NCI-H526 (cell line): ENCODE measurements at regions not wholly inside any gene's neighbourhood (a gene's known extent, or its start where the extent isn't known, plus 50 kb on each side); places are given as distances from the start of the nearest gene placed in this dataset.

Experiments
- DNase-seq, 2 experiments: peaks; one replicate each; lab custom pipeline; 2025; lab: John Stamatoyannopoulos, UW

DNA sequence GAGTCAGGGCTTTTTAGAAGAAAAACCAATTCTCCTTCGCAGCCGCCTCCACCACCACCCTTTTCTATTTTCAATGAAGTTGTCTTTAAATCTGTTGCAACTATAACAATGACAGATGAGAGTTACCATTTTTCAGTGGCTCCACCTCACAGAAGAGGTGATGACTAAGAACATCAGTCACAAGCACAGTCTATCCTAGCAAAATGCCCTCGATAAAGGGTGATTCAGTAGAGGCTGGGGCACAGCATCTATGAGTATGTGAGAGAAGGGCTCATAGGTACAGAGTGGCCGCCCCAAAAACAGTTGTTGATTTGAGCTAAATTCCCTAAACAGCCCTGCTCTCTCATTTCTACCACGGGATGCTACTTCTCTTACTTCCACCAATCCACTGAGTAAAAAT, 310.8 kb upstream of the MGAT5 start:
- no peak for DNase-seq

DNA sequence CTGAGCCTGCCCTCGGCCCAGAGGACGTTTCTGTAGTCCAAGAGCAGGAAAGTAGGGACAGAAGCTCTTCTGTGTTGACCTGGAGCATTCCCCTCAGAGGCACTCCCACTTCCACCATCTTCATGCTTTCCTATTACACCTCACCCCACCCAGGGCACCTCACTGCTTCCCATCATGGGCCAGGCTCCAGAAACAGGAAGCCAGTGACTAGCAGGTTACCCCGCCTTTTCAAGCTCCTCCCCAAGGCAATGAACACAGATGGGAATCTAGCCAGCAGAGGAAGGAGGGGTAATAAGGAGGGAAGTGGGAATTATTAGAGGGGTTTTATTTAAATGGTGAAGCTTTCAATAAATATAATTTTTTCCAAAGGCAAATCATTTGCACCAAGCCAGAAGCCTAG, 308.8 kb upstream of the MGAT5 start:
- no peak for DNase-seq

DNA sequence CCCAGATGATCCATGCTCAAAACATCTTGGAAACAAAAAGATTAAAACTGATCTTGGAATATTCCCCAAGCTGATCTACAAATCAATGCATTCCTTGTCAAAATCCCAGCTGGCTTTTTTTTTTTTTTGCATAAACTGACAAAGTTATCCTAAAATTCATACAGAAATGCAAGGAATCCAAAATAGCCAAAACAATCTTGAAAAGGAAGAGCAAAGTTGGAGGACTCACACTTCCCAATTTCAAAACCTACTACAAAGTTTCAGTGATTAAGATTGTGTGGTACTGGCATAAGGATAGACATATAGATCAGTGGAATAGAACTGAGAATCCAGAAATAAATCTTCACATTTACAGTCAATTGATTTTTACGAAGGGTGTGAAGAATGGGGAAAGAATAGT, 306.8 kb upstream of the MGAT5 start:
- no peak for DNase-seq

DNA sequence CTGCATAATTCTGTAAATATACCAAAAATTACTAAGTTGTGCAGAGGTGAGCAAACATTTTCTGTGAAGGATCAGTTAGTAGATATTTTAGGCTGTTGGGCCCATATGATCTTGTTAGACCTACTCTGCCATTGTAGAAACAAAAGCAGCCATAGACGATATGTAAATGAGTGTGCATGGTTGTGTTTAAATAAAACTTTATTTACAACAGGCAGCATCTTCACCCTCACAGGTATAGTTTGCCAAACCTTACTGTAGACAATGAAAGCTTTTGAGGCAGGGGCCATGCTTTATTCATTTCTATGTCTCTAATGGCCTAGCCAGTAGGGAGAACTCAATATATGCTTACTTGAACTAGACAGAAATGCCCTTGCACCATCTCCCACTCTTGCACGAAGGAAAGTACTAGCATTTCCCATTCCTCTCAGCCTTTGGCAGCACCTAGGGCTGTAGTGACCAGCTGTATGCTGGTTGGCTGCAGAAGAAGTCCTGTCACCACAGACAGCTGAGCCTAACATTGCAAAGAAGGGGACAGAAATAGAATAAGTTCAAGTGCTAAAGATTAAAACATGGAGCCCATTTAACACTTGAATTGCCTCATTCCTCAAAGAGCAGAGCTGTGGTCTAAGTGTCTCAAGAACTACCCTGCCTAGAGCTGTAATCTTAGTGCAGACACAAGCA, 305.1 kb upstream of the MGAT5 start:
- no peak for DNase-seq

DNA sequence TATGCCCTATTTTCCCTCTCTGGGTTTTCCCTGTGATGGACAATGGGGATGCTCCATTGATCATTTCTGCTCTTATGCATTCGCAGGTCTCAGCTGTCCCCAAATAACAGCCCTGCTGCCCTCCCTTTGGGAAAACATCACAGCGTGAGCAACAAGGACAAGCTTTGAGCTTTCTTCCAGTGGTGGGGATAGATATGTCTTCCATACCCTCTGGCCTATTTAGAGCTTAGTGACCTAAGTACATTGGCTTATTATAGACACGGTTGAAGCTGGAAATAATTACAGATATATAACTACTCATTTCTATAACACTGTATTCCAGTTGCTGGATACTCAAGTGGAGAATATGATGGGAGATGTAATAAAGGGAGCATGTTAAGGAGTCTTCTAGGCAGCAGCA, 304.3 kb upstream of the MGAT5 start:
- no peak for DNase-seq

DNA sequence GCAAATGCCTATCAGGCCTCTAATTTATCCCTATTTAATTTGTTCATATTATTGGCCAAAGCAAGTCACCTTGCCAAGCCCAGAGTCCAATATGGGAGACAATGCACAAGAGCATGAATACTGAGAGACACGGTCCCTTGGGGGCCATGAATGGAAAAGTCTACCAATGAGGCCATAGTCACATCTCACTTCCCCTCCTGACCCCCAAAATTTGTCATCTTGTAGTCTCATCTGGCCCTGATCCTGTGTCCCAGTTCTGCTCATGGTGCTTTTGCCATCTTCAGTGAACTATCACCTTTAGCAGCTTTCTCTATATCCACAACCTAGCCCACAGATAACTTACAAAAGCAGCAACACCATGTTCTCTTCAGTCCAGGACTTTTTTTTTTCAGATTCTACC, 302.7 kb upstream of the MGAT5 start:
- DNase-seq: no peak

DNA sequence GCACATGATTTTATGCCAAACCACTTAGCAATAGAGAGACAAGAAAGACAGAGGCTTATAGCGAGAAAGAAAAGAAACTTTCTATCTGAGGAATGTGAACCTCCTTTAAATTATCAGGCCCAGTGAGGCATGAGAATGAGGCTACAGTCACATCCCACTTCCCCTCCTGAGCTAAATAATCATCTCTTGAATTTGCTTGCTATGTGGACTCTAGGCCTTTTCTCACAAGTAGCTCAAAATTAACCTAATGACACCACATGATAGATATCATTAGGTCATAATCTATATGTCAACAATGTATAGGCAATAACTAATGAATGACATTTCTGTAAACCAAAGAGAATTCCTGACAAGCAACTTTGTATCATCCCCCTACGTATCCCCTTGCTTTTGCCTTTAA, 301.5 kb upstream of the MGAT5 start:
- no peak for DNase-seq

DNA sequence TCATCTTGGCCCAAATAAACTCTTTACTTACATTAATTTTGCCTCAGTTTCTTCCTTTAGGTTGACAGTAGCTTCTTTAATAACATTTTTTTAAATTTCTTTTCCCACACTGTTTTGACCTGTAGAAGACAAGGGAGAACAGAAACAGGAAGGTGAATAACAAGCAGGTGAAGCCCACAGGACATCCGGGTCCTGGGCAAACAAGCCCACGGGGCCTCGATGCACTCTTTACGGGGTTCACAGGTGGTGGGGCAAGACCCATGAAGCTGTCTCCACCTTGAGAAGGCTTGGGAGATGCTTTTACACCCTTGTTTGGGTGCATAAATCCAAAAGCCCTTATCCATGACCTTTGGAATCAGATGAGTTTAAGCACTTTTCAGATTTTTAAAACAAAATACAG, 301.0 kb upstream of the MGAT5 start:
- no peak for DNase-seq

DNA sequence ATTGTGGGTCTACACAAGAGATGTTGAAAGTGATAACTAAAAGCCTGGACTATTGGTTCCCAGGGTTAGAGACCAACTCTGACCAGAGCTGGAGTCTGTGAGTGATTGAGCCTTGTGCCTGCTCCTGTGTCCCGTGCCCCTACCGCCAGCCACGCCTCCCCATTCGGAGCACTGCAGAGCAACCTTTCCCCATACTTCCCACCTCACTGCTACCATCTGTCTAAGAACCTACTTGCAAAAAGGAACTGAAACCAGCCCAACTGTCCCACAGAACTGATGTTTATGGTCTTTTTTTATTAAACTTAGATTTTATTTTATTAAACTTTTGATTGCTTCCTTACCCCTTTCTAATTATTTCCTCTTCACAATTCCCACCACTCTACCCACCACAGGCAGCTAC, 300.3 kb upstream of the MGAT5 start:
- DNase-seq: no peak

DNA sequence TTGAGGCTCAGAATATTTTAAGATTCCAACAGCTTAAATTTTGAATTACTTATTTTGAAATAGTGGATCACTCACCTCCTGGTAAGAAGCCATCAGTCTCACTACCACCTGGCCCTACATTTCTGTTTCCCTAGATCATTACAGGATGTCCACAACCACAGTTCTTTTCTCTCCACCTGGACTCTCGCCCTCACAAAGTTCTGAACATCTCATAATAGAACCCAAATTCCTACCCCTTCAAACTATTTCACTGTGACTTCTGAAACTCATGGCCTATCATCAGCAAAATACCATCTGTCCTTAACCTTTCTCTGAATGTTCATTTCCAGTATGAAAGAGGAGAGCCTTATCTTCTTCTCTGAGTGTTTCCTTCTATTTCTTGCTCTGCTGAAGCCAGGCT, 299.2 kb upstream of the MGAT5 start:
- DNase-seq: no peak

DNA sequence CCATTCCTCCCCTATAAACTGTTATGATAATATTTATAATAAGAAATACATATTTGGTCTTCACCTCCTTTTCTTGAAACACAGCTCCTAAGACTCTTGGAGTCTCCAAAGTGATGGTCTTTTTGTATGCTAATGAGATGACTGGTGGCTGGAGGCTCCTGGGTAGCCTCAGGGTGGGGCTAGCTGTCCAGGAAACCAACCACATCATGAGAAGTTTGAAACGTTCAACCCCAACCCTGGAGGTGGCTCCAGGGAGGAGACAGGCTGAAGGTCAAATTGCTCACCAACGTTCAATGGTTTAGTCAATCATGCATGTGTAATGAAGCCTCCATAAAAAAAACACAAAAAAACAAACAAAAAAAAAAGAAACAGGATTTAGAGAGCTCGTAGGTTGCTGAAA, 298.7 kb upstream of the MGAT5 start:
- DNase-seq: no peak

DNA sequence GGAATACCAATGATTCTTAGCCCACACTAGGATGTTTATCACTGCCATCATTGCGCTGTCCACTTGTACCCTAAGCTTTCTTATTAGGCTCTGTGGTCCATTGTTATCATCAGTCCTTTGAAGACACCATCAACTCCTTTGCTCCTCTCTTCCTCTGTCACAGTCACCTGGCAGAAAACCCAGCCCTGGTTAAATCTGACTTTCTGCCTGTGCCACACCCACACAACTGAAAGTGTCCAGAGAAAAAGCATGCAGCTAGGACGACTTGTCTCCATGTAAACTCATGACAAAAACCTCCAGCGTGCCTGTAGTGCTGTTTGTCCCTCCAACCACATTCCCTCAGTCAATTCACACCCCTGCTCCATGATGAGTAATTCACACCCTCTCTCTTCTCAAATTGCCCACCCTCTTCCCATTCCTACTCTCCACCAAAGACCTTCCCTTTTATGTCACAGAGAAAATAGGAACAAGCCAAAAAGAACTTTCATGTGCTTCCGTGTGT, 297.4 kb upstream of the MGAT5 start:
- no peak for DNase-seq

DNA sequence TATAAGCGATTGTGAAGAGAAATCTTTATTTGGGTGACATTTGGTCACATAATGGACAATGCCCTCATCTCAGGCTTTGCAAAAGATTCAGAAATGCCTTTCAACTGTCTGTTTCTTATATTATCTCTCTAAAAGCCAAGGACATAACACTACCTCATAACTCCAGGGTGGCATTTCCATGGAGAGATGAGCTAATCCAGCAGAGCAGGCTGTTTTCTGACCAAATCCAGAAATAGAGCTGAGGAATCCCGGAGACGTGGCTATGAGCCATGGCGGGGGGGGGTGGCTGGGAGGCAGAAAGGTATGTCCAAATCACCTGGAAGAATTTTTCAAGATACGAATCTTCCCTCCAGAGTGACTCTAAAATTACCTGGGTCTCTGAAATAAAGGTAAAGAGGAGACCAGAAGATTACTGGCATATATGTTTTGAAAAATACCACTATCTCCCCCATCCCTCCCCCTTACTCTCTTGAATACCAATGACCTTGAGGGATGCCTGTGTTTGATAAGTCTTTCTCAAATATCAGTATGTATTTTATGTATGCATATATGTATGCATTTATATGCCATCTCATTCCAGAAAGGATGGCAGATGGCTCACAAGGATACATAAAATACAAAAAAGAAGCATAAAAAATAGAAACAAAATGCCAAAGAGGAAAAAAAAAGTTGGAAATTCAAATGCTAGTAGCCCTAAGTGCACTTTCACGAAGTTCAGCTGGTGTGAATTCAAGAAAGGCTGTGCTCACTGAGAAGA, 296.0 kb upstream of the MGAT5 start:
- DNase-seq: no peak

DNA sequence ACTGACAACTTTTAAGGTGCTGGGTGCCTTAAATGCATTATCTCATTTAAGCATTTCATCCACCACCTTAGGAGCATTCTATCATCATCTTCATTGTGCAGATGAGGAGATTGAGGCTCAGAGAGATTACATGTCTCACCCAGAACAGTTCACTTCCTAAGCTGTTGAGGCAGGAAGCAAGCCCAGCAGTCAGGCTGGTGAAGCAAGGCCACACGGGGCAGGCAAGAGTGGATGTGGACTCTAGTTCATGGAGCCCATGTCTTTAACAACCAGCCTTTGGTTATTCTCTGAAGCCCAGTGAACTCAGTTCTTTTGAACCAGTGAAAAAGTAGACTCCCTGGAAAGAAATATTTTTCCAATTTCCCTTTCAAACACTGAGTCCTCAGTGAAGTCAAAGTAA, 294.8 kb upstream of the MGAT5 start:
- no peak for DNase-seq

DNA sequence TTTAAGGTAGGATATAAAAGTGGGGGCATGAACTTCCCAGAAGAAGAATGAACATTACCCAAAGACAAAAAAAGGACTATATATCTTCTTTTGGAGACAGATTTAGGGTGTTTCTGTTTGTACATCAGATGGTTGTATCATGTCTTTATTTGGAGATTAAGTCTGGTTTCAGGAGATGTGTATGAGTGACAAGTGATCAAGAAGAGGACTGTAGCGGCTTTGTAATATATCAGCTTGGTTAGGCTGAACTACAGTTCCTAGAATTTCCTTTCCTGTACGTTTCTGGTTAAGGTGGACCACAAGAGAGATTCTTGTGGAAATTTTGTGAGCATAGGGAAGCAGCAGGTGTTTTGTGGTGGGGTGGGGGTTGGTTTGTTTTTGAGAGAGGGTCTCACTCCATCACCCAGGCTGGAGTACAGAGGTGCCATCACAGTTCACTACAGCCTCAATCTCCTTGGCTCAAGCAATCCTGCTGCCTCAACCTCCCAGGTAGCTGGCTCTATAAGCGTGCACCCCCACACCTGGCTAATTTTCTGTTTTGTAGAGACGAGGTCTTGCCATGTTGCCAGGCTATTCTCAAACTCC, 287.1 kb upstream of the MGAT5 start:
- DNase-seq: no peak

DNA sequence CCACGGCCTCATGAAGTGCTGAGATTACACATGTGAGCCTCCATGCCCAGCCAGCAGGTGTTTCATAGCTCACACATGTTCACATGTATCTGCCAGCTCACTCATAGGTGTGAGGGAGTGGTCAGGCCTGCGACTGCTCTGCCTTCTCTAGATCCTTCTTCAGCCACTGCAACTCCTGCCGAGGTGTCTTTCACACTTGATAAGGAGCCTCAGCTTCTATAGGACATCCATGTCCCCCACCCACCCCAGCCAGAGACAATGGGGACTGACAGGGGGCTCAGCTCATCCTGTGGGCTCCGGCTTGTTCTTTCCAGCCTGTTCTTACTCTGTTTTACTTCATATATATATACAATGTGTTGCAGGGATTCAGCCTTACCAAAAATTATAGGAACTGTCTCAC, 286.5 kb upstream of the MGAT5 start:
- DNase-seq: no peak

DNA sequence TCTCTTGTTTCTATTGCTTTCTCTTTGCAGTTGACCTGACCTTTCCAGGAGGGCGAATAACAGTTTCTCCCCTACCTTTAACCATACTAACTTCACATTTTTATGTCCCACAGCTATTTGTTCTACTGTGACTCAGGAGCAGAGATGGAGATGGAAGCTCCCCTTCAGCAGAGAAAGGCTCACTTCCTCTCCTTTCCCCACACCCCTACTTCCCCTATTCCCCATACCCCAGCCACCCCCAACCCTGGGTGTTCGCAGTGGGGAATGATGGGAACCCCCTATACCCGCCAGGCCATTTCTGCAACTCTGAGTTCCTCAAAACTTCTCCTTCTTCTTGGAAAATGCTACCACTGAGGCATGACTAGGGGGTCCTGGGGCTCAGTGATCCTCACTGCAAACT, 285.4 kb upstream of the MGAT5 start:
- no peak for DNase-seq

DNA sequence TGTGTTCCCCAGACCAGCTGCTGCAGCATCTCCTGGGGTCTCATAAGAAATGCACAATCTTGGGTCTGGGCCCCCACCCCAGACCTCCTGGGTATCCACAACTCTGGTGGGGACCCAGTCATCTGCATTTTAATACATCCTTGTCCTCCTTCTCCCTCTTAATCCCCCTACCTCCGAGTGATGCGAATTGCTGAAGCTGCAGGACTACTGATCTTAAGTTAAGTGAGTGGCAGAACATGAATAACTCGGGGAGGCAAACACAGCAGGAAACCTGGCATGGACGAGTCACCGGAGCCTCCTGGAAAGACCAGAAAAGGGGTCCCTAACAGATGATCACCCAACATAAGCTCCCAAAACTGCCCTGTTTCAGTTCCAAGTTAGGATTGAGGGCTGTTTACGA, 283.2 kb upstream of the MGAT5 start:
- no peak for DNase-seq

DNA sequence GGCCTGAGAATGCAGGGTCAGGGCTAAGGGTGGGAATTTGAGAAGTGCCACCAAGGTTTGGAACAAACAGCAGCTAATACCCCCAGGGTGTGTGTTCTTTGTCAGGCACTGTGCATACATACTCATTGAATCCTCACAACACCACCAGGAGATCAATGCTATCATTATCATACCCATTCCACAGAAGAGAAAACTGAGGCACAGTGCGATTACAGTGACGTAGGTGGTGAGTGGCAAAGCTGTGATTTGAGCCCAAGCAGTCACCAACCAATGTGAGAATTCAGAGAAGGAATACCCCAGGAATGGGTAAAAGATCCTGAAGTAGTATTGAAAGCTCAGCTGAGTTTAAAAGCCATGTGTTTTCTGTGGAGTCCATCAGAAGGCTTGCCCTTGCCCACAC, 281.6 kb upstream of the MGAT5 start:
- no peak for DNase-seq

DNA sequence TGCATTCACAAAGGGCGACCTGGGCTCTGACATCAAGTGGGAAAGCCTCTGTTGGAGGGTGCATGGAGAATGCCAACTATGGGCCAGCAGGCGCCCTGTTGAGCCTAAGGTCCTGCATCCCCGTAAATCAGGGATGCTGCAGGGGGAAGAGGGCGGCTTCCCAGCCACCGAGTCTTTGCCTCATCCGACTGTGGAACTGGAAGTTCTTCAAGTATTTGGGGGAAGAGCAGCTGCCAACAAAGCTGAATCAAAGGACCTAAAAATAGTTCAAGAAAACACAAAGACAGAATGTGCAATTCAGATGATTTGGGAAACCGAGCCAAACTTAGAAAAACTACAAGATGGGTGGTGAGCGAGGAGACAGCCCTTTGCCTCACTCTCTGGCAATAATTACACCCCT, 281.1 kb upstream of the MGAT5 start:
- no peak for DNase-seq

DNA sequence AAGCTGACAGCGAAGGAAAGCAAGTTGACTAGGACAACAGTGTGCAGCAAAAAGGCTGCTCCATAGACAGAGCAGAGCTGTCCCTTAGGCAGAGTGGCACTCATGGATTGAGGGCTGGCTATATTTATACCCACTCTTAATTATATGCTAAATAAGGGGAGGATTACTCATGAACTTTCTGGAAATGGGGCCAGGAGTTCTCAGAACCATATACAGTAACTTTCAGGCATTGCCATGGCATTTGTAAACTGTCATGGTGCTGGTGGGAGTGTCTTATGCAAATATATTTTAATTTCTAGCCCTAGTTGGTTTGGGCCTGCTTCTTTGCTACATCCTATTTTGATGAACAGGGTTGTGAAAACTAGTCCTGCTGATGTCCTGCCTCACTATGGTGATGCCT, 279.5 kb upstream of the MGAT5 start:
- DNase-seq: no peak

DNA sequence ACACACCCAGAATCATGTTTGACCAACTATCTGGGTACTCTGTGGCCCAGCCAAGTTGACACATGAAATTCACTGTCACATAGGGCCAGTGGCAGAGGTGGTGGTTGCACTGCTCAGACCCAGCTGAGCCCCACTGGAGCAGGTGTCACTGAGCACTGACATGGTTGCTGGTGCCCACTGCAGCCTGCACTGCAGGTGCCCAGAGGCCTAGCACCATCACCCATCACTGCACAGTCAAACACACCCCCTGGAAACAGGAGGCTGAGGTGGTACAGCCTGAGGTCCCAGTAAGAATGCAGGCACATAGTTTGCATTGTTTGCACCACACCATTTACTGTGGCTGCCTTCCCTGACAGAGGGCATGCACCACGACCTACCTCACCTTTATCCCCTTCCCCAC, 278.7 kb upstream of the MGAT5 start:
- DNase-seq: no peak

DNA sequence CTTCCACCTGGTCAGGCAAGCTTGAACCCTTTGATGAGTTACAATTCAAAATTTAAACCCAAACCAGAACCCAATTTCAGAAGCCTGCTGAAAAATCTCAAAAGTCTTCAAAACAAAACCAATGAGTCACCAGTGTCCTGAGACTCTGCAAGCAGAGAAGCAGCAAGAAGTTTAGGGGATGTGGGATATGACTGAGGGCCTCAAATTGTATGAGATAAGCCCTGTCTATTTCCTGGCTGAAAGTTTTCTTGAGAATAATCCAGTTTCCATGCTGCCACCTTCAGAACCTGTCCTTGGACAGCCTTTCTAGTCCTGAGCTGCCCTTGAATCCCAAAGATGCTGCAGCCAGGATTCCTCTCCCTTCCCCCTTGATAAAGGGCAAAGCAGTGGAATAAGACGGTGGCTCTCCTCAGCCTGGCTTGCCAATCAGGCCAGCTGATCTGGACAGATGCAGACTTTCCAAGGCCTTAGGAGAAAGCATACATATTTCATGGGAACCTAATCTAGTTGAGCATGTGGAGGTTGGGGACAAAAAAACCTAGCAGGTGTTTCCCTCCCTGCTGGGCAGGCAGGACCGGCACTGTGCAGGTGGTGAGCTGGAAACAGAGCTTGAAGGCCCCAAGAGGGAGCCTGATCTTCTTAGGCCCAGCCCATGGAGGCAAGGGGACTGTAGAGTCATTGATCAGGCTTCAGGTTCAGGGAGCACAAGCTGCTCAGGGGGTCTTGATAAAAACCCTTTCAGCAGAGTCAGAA, 278.0 kb upstream of the MGAT5 start:
- DNase-seq: no peak
